ENCODE measurements at regions not wholly inside any gene's neighbourhood (a gene's known extent, or its start where the extent isn't known, plus 50 kb on each side); places are given as distances from the start of the nearest gene placed in this dataset.

DNA sequence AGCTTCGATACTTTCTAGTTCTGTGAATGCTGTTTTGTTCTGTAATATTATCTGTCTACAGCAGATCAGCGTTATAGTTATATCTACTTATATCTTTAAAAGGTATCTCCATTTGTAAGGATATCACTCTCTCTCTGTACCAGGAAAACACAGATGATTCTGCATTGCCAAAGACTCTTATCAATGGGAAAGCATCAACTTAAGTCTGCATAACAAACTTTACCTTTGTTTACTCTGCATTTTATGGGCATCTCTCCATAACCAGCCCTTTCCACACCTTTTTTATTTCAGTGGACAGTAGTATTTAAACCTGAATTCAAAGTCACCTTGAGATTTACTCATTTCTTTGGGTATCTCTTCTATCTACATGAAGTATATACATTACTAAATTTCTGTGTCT, 238.7 kb upstream of the GRM7 start:
- Histone ChIP-seq H3K36me3 (ENCODE audit: insufficient read depth, low read length) (no peaks in the 10 kb centered on the region), H3F3A (ENCODE audit: insufficient read depth, low read length, poor library complexity, severe bottlenecking) (no peaks in the 10 kb centered on the region), H3K9me3 (ENCODE audit: low read length) (no peaks in the 10 kb centered on the region), H3K4me2 (ENCODE audit: low read length) (no peak overlapping the region), H3K27me3 (ENCODE audit: insufficient read depth, low read depth, low read length) (no peaks in the 10 kb centered on the region), H3K79me2 (replicated peaks; ENCODE audit: insufficient read depth, low read length) (no peaks in the 10 kb centered on the region), H3K4me3 (ENCODE audit: low read length) (no peak overlapping the region), H3K9ac (ENCODE audit: low read length) (no peak overlapping the region), H3K27ac (ENCODE audit: low read length) (no peak overlapping the region), H2AFZ (ENCODE audit: low read depth, low read length) (no peak overlapping the region), H3K9me2 (ENCODE audit: insufficient read depth, low read length) (no peaks in the 10 kb centered on the region), H4K20me1 (ENCODE audit: insufficient read depth) (no peaks in the 10 kb centered on the region)
- no peak for TF ChIP-seq TAF1 (IDR thresholded peaks at IDR 0.05; ENCODE audit: low read depth)
- TF ChIP-seq MXI1 (conservative IDR thresholded peaks at IDR 0.05; ENCODE audit: poor library complexity, severe bottlenecking) = no peak
- TF ChIP-seq, protein P1, sequence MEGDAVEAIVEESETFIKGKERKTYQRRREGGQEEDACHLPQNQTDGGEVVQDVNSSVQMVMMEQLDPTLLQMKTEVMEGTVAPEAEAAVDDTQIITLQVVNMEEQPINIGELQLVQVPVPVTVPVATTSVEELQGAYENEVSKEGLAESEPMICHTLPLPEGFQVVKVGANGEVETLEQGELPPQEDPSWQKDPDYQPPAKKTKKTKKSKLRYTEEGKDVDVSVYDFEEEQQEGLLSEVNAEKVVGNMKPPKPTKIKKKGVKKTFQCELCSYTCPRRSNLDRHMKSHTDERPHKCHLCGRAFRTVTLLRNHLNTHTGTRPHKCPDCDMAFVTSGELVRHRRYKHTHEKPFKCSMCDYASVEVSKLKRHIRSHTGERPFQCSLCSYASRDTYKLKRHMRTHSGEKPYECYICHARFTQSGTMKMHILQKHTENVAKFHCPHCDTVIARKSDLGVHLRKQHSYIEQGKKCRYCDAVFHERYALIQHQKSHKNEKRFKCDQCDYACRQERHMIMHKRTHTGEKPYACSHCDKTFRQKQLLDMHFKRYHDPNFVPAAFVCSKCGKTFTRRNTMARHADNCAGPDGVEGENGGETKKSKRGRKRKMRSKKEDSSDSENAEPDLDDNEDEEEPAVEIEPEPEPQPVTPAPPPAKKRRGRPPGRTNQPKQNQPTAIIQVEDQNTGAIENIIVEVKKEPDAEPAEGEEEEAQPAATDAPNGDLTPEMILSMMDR (IDR thresholded peaks at IDR 0.05; ENCODE audit: poor library complexity, severe bottlenecking) = no peak

DNA sequence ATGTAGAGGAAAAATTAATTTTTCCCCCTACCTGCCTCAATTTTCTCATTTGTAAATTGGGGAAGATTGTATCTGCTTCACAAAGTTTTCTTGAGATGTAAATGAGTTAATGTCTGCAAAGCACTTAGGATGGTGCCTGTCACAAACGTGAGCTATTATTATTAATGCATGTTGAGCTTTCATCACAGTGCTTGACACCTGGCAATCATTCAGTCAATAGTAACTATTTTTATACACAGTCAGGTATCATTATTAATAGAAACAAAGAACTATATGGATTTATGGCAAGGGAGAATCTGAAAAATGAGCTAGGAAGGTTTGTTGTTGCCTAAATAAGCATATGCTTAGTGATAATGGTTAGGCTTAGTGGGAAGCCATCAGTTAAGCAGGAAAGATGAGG, 238.2 kb upstream of the GRM7 start:
- H3K9me3 ChIP-seq (ENCODE audit: low read length) = no peaks in the 10 kb centered on the region
- H3K27ac ChIP-seq (ENCODE audit: low read length) = peak overlapping the region; percentile 68
- no peak overlapping the region for H3K4me2 ChIP-seq (ENCODE audit: low read length)
- H3K4me3 ChIP-seq (ENCODE audit: low read length) = no peak overlapping the region
- no peaks in the 10 kb centered on the region for H3K9me2 ChIP-seq (ENCODE audit: insufficient read depth, low read length)
- H2AFZ ChIP-seq (ENCODE audit: low read depth, low read length) = no peak overlapping the region
- no peak overlapping the region for H3K9ac ChIP-seq (ENCODE audit: low read length)
- H3K27me3 ChIP-seq (ENCODE audit: insufficient read depth, low read depth, low read length) = no peaks in the 10 kb centered on the region
- no peaks in the 10 kb centered on the region for H3K79me2 ChIP-seq (replicated peaks; ENCODE audit: insufficient read depth, low read length)
- peak; percentile 97 for TF ChIP-seq EP300 (conservative IDR thresholded peaks at IDR 0.05; ENCODE audit: poor library complexity, severe bottlenecking)
- TF ChIP-seq EZH2 (IDR thresholded peaks at IDR 0.05; ENCODE audit: borderline replicate concordance, insufficient read depth, low read length, poor library complexity, severe bottlenecking) = no peak
- no peak for TF ChIP-seq SMC3 (conservative IDR thresholded peaks at IDR 0.05; ENCODE audit: poor library complexity)
- TF ChIP-seq REST (IDR thresholded peaks at IDR 0.05; ENCODE audit: borderline replicate concordance) = peak; percentile 77
- no peak for TF ChIP-seq TAF1 (IDR thresholded peaks at IDR 0.05; ENCODE audit: low read depth)
- TF ChIP-seq POLR2AphosphoS5 (IDR thresholded peaks at IDR 0.05) = peak; percentile 77
- TF ChIP-seq, protein P1 (IDR thresholded peaks at IDR 0.05; ENCODE audit: poor library complexity, severe bottlenecking) = no peak
- TF ChIP-seq RAD21 (conservative IDR thresholded peaks at IDR 0.05) = no peak
- H4K20me1 ChIP-seq (ENCODE audit: insufficient read depth) = no peaks in the 10 kb centered on the region
- H3K36me3 ChIP-seq (ENCODE audit: insufficient read depth, low read length) = no peaks in the 10 kb centered on the region
- no peaks in the 10 kb centered on the region for H3F3A ChIP-seq (ENCODE audit: insufficient read depth, low read length, poor library complexity, severe bottlenecking)
